GM12878 (cell line): ENCODE measurements at regions not wholly inside any gene's neighbourhood (a gene's known extent, or its start where the extent isn't known, plus 50 kb on each side); places are given as distances from the start of the nearest gene placed in this dataset.
"Not testable (repeated sequence)": the region's sequence is repeated elsewhere in the genome, so short reads cannot be mapped to it uniquely, and the experiment has no call there.

ENCODE experiments used
- BRCA1 ChIP-seq: IDR thresholded peaks from 2 replicates; pipeline ENCODE4 v1.6.1; 2011; ENCODE audit warnings: low read depth, low read length, improper control_type of control experiment
- EP300 ChIP-seq, 2 experiments: fragments of 150-350 bp in 1 of 2; IDR thresholded peaks; 2 replicates each; pipeline ENCODE4 v1.6.1; 2011 to 2012; ENCODE audit warnings: low read depth in 2 of 2, low read length in 2 of 2, borderline replicate concordance in 1 of 2, improper control_type of control experiment in 1 of 2, inconsistent platforms in 1 of 2; ENCODE audit not compliant: control insufficient read depth in 1 of 2
- MXI1 ChIP-seq: fragments of 150-350 bp; IDR thresholded peaks from 2 replicates; pipeline ENCODE4 v1.6.1; 2011; ENCODE audit warnings: low read depth, mild to moderate bottlenecking, inconsistent platforms, low read length, improper control_type of control experiment
- RAD21 ChIP-seq: IDR thresholded peaks from 2 replicates; pipeline ENCODE4 v1.6.1; 2011; ENCODE audit warnings: mild to moderate bottlenecking, low read depth, low read length, moderate library complexity; ENCODE audit not compliant: insufficient read depth

GRCh38 chr2:104979786-104980185 is 58.1 kb upstream of the MRPS9 start:
- not testable (repeated sequence) for TF ChIP-seq RAD21; MXI1; EP300 (IDR thresholded peaks at IDR 0.05; ENCODE audit: borderline replicate concordance in 1 of 2, control insufficient read depth in 1 of 2, low read depth in 2 of 2, low read length in 2 of 2); BRCA1
